RPMI8226 (cell line): ENCODE measurements at regions not wholly inside any gene's neighbourhood (a gene's known extent, or its start where the extent isn't known, plus 50 kb on each side); places are given as distances from the start of the nearest gene placed in this dataset.

ENCODE experiments used
- DNase-seq: peaks from one replicate; pipeline ENCODE4 v3.0.0-alpha.2; 2015

DNA sequence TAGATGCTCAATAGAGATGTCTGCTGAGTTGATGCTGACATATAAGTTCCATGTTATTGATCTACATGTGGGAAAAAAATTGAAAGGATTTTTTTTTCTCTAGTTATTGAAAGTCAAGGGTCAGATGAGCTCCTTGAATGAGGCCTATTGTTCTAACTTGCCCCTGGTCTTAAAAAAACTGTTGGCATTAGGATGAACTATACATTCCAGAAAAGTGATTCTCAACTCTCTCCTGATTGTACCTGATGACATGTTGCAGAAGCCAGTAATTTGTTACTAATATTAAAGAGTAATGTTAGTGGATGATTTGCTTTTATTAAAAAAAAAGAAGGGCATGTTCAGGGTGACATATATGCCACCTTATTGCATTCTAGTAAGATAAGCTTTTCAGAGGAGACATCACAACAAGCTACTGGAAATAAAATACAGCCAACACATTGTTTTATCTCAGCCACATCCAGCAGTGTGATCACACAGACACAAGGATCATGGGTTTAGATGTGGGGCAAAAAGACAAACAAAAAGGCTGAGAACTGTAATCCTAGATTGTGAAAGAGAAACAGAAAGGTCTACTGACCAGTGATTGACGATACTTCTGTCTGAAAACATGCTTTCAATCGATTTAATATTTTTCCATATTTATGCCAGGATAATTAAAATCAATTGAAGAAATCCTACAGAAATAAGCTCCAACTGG is 1314.1 kb upstream of the C9orf72 start:
- no peak for DNase-seq

DNA sequence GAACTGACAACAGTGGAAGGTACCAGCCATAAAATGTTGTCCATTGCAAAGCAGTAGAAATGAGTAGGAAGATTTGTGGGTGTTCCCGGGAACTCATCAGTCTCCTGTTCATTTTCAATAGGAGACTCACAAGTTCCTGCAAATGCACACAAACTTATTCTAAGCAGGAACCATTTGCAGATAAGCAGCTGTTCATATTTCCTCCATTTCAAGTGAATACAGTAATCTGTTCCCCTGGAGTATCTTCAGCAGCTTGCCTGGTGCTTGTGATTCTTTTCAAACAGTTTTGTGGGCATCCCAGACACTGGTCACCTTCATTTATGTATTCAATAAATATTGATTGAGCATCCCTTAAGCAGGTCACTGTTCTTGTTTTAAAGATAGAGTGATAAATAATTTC is 1315.5 kb upstream of the C9orf72 start:
- DNase-seq: no peak

DNA sequence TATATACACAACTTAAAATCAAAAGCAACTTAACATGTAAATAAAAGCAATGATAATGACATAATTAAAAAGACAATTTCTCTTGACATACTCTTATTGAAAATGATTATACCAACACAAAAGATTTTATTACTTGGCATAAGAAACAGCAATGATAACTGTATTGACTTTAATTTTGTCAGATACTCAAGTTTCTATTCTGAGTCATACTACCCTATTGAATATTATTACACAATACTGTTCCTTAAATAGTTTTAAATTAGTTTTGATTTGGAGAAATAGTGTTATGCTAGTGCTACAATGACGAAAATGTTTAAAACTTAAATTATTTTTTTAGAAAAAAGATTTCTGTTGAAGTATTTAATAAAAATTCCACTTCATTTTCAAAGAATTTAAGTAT is 1319.3 kb upstream of the C9orf72 start:
- DNase-seq: no peak

DNA sequence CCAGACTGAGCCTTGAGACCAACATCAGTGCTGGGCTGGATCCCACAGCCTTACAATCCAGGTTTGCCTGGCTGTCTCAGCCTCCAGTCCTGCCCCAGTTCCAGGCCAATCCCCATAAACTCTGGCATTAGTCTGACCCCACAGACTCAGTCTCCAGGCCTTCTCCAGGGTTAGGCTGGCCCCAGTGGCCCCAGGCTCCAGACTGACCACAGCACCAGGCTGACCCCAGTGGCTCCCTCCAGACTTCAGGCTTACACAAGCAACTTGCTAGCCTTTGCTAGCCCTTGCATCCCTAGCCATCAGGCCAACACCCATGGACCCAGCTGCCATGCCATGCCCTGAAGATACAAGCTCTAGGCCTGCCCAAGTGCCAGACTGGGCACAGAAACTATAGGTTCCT is 1326.0 kb upstream of the C9orf72 start:
- no peak for DNase-seq

DNA sequence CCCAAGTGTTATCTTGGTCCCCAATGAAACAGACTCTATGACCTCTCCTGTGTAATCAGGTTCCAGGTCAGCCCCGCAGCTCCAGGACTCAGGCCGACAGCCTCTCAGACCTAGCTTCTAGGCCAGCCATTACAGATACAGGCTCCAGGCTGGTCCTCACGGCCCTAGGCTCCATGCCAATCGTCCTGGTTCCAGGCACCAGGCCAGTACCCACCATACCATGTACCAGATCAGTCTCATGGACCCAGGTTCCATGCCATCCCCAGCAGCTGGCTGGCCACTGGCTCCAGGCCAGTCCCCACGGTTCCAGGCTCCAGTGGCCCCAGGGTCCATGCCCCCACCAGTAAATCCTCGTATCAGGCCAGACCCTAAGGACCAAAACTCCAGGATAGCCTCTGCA is 1326.6 kb upstream of the C9orf72 start:
- DNase-seq: no peak

DNA sequence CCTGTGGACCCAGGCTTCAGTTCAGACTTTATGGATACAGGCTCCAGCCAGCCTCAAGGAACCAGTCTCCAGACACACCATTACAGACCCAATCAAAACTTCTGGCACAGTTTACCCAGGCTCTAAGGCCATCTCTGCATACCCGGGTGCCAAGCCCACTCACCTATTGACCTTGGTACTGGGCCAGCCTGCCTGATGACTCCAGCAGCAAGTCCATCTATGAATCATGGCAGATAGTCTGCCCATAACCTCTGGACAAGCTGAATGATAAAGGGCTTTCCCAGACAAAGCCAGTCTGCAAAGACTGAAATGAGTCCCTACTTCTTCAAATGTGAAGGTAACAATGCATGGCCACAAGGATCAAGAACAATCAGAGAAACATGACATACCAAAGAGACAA is 1327.1 kb upstream of the C9orf72 start:
- no peak for DNase-seq

DNA sequence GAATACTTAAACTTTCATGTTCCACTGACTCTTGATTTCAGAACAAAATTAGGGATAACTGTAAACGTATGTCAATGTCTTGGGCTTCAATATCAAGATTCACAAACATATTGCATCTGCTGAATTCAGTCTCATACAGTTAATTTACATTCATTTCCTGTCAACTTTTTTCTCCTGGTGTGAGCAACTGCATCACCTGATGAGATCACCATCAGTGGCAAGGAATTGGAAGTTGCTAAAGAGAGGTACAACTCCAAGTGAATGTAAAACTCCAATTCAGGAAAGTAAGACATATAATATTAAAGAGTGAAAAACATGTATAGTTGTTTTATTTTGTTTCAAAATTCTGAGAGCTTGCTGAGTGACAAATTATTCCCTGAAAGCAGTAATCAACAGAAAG is 1336.2 kb upstream of the C9orf72 start:
- DNase-seq: no peak

DNA sequence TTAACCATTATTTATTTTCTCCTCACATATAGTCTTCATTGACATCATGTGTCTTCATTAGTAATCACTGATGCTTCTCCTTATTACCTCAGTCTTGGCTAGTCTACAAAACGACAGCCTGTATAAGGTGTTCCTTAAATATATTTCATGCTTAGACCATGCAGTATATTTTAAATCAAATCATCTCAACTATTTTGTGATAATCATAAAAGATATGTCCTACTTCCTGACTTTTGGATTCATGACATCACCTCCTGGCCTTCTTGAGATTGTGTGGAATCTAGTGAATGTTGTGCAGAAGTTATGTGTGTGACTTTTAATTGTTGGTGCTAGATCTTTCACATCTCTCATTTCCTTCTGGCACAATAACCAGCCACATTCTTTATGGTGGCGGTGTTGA is 1339.3 kb upstream of the C9orf72 start:
- DNase-seq: no peak

DNA sequence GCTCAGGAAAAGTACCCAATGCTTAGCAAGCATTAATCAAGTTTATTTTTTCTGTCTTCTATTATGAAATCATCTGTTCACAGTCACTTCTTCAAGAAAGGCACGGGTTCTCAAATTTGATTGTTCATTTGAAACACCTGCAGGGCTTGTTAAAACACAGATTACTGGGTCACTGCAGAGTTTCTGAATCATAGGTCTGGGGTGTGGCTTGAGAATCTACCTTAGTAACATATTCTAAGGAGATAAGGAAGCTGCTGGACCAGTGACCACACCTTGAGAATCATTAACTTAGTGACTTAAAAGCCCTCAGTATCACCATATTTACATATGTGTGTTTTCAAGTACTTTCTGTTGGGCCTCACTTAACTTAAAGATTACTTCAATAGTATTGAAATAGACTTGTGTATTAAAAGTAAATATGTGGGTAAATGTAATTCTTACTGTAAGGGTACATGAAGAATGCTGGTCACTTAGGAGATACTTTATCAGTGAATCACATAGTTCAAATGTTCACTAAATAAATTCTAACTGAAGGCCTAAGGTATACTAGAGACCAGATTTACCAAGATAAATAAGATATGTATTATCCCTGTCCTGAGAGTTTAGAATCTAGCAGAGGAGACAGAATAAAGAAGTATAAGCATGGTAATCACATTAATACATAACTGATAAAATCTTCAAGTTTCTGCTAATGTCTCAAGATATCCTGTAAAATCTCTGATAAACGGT is 1342.1 kb upstream of the C9orf72 start:
- DNase-seq: no peak

DNA sequence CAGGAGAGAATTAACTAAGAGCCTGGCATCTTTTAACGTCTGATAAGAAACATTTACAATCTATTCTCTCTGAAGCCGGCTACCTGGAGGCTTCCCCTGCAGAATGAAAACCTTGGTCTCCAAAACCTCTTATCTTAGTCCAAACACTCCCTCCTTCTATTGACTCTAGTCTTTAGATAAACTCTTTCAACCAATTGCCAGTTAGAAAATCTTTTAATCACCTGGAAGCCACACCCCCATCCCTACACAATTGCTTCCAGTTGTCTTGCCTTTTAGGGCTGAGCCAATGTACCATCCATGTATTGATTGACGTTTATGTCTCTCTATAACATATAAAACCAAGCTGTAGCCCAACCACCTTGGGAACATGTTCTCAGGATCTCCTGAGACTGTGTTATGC is 1343.1 kb upstream of the C9orf72 start:
- DNase-seq: no peak

DNA sequence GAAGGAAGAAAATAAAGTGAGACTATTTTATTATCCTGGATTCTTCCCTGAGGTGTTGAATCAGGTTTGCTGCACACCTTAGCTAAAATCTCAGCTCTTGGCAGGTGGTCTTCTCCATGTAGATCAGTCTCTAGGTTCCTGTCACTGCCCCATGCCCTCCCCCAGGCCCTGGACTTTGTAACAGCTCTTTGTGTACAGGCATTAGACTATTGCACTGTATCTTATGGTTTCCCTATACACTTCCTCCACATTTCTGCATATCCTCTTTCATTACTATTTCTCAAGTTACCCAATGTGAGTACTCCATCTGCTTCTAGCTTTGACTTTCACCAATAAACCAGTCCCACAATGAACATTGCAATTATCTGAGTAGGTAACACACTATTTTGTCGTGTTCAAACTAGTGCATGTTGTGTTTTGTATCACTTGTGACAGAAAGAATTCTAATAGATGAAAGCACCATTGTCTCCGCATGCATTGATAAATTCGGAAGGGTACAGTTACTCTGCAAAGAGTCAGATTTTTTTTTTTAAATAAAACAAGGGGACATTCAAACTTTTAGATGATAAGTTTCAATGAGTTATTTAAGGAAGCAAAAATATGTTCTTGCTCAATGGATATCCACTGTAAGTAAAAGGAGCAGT is 1348.7 kb upstream of the C9orf72 start:
- no peak for DNase-seq

DNA sequence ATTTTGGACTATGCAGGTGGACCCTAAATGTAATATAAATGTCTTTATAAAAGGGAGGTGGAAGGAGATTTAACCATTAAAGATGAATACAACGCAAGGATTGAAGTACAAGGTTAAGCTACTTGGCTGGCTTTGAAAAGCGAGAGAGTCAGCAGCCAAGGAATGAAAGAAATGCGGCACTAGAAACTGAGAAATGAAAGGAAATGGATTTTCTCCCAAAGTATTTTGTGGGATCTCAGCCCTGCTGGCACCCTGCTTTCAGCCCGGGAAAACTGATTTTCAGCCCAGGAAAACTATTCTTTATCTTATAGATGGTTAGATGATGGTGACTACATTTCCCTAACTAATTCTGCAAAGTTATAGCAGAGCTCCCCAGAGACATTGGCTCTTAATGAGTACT is 1349.6 kb upstream of the C9orf72 start:
- no peak for DNase-seq

DNA sequence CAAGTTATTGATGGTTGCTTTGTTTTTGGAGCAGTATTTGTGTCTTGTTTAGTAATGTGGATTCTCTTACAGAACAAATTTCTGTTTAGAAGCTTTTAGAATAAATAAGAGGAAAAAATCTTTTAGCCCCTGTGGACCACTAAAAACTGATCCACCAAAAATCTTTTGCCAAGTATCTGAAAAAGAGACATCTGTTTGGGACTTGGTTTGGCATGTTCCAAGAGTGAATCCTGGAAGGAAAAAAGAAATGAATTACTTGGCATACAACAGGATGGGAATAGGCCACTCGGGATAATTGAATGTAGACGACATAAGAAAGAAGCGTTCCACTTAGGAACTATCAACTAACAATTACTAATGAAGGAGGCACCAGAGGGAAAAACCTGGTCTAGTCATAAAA is 1350.1 kb upstream of the C9orf72 start:
- no peak for DNase-seq

DNA sequence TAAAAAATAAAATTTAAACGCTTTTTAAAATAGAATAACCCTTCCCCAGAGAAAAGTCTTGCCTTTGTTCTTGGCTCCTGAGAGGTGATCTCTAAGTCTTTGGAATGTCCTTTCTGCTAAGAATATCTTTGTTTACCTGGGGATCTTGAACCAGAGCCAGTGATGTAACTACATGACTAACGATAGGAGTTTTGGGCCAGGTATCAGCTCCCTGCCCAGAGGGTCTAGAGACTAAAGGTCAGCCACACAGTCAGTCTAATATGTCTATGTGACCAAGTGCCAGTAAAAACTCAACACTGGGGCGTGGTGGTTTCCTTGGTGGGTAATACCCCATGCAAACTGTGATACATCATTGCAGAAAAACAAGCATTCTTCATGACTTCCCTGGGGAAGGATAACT is 1351.9 kb upstream of the C9orf72 start:
- no peak for DNase-seq

DNA sequence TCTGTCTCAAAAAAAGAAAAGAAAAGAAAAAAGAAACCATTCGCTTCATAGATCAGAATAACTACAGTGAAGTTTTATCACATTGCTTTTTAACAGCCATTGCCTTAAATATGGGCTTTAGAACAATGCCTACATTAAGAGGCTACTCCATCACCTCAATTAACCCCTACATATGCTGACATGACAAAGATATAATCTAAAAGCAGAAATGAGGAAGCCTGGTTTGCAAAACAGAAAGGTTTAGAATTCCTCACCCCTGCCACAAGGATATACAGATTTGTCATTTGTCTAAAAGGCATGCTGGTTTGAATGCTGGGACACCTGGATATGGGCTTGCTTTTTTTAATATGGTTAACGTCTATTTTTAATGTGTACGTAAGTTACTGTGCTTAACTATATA is 1353.0 kb upstream of the C9orf72 start:
- no peak for DNase-seq

DNA sequence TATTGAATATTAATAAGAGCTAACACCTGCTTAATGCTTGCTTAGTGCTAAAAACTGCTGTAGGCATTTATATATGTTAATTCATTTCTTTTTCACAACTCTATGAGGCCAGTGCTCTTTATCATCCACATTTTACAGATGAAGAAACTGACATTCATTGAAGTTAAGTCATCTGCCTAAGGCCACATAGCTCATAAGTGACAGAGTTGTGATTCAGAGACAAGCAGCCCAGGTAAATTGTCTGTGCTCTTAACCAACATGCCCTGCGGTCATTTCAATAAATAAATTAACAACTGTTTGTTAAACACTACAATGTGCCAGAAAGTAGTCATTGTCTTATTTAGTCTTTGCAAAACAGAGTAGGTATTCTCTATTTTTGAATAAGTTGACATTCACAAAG is 1354.4 kb upstream of the C9orf72 start:
- no peak for DNase-seq

DNA sequence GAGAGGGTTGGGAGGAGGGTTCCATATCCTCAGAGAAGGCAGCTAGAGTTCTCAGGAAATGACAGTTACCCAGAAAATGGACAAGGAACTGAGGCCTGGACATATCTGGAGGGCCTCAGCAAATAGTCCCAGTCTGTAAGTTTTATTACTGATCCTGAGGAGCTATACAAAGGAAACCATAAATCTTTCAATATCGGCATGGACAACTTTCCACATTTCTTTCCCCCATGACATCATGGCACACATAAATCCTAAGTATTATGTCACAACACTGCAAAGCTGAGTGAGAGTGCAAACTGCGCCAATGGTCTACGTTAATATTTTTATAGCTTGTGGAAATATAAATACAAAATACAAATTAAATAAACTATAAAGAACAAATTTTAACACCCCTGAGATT is 1356.2 kb upstream of the C9orf72 start:
- DNase-seq: no peak

DNA sequence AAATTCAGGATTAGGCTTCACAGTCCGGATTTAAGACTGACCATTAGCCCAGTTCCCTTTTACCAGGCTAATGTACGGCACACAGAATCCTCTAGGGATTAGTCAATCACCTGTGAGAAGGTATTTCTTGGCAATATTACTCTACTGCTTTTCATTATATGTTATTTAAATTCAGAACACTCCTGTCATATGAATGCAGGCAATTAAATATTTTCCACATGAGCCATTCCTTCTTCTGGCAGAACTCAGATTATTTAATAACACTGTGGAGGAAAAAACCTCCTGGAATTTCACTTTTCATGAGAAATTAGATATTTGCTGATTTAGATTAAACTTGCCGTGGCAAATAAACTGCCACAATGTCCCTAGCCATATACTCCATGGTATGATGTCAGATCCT is 1357.5 kb upstream of the C9orf72 start:
- DNase-seq: no peak

DNA sequence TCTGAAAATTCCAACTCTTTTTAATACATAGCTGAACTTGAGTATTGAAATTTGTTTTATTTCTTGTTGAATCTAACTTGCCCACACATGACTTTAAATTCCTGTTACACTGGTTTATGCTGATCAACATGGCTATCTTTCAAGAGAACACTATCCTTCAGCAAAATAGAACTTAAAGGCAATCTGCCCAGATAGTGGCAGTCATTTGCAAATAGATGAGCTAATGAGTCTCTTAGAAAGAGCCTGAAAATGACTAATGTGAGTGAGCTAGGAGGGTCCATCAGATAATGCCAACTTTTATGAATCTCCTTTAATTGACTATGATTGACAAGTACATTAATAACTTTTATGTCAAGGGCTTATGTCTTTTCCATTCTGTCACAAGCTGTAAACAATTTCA is 1360.8 kb upstream of the C9orf72 start:
- no peak for DNase-seq

DNA sequence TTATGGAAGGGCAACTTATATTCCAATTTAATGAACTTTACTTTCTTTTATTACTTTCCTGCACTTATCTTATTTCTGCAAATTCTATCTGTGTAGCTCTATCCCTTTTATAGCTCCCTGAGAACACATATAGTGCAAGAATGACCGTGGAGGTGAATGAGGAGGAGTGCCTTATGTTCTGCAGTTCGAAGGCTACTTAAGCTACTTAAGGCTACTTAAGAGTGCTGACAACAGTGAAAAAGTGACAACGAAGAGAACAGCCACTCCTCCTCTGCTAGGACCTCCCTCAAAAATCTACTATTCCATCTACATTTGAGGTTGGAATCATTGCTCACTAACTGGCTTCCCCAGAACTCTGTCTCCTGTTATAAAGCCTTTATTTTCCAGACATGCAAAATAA is 1365.7 kb upstream of the C9orf72 start:
- DNase-seq: no peak

DNA sequence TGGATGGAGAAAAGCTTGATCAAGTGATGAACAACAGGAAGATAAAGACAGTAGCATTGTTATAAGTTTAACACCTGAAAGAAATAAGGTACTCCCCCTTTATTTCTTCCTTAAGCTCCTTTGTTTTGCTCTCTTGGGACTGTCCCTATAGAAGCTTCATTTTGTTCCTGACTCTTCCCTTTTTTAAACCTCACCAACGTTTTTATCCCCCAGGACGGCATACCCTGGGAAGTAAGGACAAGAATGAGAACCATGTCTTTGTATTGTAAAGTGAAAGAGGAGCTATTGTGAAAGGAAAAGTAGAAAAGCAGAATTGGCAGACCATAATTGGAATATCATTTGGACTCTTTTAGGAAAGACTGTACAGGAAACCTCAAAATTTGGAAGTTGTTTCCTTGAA is 1368.6 kb upstream of the C9orf72 start:
- no peak for DNase-seq

DNA sequence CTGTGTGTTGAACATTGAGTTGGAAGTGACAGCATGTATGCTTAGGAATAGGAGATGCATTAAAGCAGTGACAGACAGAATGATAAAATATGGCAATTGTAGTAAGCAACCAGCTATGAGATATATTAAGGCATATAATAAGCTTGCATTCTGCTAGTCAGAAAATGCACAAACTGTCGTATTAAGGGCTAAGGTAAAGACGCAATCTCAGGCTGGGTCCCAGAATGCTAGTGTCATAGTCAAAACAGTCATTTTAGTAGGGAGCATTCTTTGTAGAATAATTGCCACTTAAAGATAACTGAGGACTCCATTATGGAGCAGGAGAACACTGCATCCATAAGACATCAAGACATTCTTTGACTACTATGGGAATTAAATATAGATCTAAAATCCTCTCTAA is 1369.7 kb upstream of the C9orf72 start:
- DNase-seq: no peak

DNA sequence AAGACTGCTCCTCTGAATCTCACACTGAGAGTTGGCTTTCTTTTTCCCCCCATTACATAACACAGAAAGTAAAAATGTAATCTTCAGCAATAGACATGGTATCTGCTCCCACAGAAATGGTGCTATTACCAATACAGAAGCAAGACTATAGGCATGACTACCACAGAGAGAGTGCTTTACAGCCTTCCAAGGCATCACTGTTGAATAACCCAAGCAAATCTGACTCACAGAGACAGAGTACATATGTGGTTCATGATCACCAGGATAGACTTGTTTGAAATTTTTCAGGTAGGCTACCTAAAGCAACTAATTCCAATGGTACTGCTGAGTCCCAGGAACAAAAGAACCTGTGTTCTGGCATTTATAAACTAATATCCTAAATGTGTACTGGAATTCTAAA is 1373.4 kb upstream of the C9orf72 start:
- no peak for DNase-seq

DNA sequence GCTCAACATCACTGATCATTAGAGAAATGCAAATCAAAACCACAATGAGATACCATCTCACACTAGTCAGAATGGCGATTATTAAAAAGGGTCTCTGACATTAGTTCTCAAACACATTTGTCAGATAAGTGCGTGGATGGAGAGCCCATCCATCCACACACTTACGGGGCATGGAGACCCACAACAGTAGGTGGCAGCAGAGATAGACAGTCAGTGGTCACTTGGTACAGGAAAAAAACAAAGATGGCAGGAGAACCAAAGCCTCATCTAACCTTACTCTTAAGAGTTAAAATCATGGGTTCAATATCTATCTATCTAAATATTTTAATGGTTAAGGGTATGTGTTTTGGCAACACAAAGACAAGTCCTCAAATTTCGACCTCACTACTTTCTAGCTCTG is 1378.7 kb upstream of the C9orf72 start:
- DNase-seq: peak; percentile 5
